ENCODE measurements at regions not wholly inside any gene's neighbourhood (a gene's known extent, or its start where the extent isn't known, plus 50 kb on each side); places are given as distances from the start of the nearest gene placed in this dataset.

DNA sequence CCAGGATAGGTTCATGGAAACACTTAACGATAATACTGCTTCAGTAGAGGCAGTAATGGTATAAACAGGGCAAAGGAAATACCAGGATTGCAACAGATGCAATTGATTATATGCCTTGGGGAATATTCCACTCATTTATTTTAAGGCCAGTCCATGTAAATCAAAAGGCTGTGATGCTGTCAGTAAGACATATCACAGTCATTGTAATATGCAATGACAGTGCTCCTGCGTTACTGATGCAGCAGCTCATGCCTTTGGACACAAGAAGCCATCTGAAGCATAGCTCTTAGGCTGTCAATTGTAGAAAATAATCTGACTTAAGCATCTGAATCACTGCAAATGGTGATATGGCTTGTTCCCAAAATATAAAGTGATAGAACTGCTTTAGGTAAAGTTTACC, 674.8 kb downstream of the TMTC2 start:
- no peak overlapping the region for H3K4me3 Mint-ChIP-seq
- Histone ChIP-seq H3K4me1 (ENCODE audit: control insufficient read depth in 1 of 2, insufficient read depth in 2 of 2, low read length in 2 of 2) (no peaks in the 10 kb centered on the region), H4K20me1 (ENCODE audit: insufficient read depth, low read length) (no peaks in the 10 kb centered on the region), H2AFZ (ENCODE audit: insufficient read depth, low read depth, low read length, poor library complexity, severe bottlenecking) (no peak overlapping the region), H3K9ac (ENCODE audit: insufficient read depth, low read length, poor library complexity, severe bottlenecking) (no peak overlapping the region), H3K9me3 (replicated peaks in 1 of 2; ENCODE audit: control insufficient read depth in 1 of 2, insufficient read depth in 1 of 2, low read length in 2 of 2) (no peaks in the 10 kb centered on the region), H3K4me3 (replicated peaks in 1 of 3; ENCODE audit: low read depth in 2 of 3, low read length in 3 of 3) (no peak overlapping the region), H3K79me2 (ENCODE audit: insufficient read depth, low read length) (no peaks in the 10 kb centered on the region), H3K4me2 (replicated peaks; ENCODE audit: extremely low read depth, low read length, poor library complexity, severe bottlenecking) (no peak overlapping the region), H3K27ac (ENCODE audit: low read depth in 1 of 2, low read length in 2 of 2) (no peak overlapping the region), H3K27me3 (ENCODE audit: control insufficient read depth in 2 of 2, insufficient read depth in 2 of 2, low read length in 2 of 2) (no peaks in the 10 kb centered on the region), H3K36me3 (replicated peaks in 1 of 2; ENCODE audit: control insufficient read depth in 1 of 2, insufficient read depth in 2 of 2, low read length in 2 of 2) (no peaks in the 10 kb centered on the region)
- intact Hi-C loops (cut with micrococcal nuclease), result no loop called here
- H3K36me3 Mint-ChIP-seq, result no peaks in the 10 kb centered on the region
- TF ChIP-seq, protein P1, sequence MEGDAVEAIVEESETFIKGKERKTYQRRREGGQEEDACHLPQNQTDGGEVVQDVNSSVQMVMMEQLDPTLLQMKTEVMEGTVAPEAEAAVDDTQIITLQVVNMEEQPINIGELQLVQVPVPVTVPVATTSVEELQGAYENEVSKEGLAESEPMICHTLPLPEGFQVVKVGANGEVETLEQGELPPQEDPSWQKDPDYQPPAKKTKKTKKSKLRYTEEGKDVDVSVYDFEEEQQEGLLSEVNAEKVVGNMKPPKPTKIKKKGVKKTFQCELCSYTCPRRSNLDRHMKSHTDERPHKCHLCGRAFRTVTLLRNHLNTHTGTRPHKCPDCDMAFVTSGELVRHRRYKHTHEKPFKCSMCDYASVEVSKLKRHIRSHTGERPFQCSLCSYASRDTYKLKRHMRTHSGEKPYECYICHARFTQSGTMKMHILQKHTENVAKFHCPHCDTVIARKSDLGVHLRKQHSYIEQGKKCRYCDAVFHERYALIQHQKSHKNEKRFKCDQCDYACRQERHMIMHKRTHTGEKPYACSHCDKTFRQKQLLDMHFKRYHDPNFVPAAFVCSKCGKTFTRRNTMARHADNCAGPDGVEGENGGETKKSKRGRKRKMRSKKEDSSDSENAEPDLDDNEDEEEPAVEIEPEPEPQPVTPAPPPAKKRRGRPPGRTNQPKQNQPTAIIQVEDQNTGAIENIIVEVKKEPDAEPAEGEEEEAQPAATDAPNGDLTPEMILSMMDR (IDR thresholded peaks at IDR 0.05), result no peak
- H3K27ac Mint-ChIP-seq, result no peak overlapping the region
- DNase-seq, result no peak
- peaks cover 0 to 5% (median 1%) of the 10 kb centered on the region in 3 donors for H3K27me3 Mint-ChIP-seq (ENCODE audit: low read depth in 3 of 3)
- peaks cover 0 to 4% (median 2%) of the 10 kb centered on the region in 7 donors for H3K9me3 Mint-ChIP-seq
- WGBS (ENCODE audit: insufficient coverage), result 83% methylated on average over 1 of the region's 2 CpGs
- no peaks in the 10 kb centered on the region for H3K4me1 Mint-ChIP-seq

DNA sequence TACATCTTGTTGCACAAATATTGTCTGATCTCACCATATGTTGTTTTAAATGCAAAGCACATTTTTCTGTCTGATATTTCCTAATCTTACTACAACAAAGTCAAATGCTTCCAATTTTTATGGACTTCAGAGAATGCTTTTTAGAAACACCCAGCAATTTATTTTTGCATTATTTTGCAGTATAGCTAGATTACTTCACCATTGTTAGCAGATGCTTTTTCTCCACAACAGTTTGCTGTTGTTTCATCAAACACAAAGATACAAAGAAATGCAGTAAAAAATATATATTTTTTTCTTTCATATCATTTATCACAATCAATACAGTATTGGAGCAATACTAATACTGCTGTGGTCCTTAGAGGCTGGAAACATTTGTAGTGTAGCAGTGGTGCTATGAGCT, 674.4 kb downstream of the TMTC2 start:
- H3K27me3 Mint-ChIP-seq (ENCODE audit: low read depth in 3 of 3), result peaks cover 0 to 5% (median 1%) of the 10 kb centered on the region in 3 donors
- peaks cover 0 to 4% (median 2%) of the 10 kb centered on the region in 7 donors for H3K9me3 Mint-ChIP-seq
- DNase-seq, result no peak
- no peaks in the 10 kb centered on the region for H3K36me3 Mint-ChIP-seq
- no peak overlapping the region for H3K4me3 ChIP-seq (replicated peaks in 1 of 3; ENCODE audit: low read depth in 2 of 3, low read length in 3 of 3)
- TF ChIP-seq, protein P1 (IDR thresholded peaks at IDR 0.05), result no peak
- no peaks in the 10 kb centered on the region for H3K4me1 ChIP-seq (ENCODE audit: control insufficient read depth in 1 of 2, insufficient read depth in 2 of 2, low read length in 2 of 2)
- no peaks in the 10 kb centered on the region for H3K9me3 ChIP-seq (replicated peaks in 1 of 2; ENCODE audit: control insufficient read depth in 1 of 2, insufficient read depth in 1 of 2, low read length in 2 of 2)
- H3K79me2 ChIP-seq (ENCODE audit: insufficient read depth, low read length), result no peaks in the 10 kb centered on the region
- H3K36me3 ChIP-seq (replicated peaks in 1 of 2; ENCODE audit: control insufficient read depth in 1 of 2, insufficient read depth in 2 of 2, low read length in 2 of 2), result no peaks in the 10 kb centered on the region
- H3K27ac Mint-ChIP-seq, result no peak overlapping the region
- H3K9ac ChIP-seq (ENCODE audit: insufficient read depth, low read length, poor library complexity, severe bottlenecking), result no peak overlapping the region
- intact Hi-C loops (cut with micrococcal nuclease), result no loop called here
- no peaks in the 10 kb centered on the region for H4K20me1 ChIP-seq (ENCODE audit: insufficient read depth, low read length)
- no peak overlapping the region for H3K4me2 ChIP-seq (replicated peaks; ENCODE audit: extremely low read depth, low read length, poor library complexity, severe bottlenecking)
- no peak overlapping the region for H2AFZ ChIP-seq (ENCODE audit: insufficient read depth, low read depth, low read length, poor library complexity, severe bottlenecking)
- H3K27ac ChIP-seq (ENCODE audit: low read depth in 1 of 2, low read length in 2 of 2), result no peak overlapping the region
- H3K4me1 Mint-ChIP-seq, result no peaks in the 10 kb centered on the region
- no peaks in the 10 kb centered on the region for H3K27me3 ChIP-seq (ENCODE audit: control insufficient read depth in 2 of 2, insufficient read depth in 2 of 2, low read length in 2 of 2)
- no peak overlapping the region for H3K4me3 Mint-ChIP-seq

Data from CD14-positive monocyte (primary cell).